Inflammatory macrophage treated with lipopolysaccharide for 1 hour (primary cell): ENCODE measurements at regions not wholly inside any gene's neighbourhood (a gene's known extent, or its start where the extent isn't known, plus 50 kb on each side); places are given as distances from the start of the nearest gene placed in this dataset.
"Not testable (repeated sequence)": the region's sequence is repeated elsewhere in the genome, so short reads cannot be mapped to it uniquely, and the experiment has no call there.

Experiments
- DNase-seq, 2 donors: peaks; one replicate each; pipeline ENCODE4 v3.0.0-alpha.2; 2020 to 2022

DNA sequence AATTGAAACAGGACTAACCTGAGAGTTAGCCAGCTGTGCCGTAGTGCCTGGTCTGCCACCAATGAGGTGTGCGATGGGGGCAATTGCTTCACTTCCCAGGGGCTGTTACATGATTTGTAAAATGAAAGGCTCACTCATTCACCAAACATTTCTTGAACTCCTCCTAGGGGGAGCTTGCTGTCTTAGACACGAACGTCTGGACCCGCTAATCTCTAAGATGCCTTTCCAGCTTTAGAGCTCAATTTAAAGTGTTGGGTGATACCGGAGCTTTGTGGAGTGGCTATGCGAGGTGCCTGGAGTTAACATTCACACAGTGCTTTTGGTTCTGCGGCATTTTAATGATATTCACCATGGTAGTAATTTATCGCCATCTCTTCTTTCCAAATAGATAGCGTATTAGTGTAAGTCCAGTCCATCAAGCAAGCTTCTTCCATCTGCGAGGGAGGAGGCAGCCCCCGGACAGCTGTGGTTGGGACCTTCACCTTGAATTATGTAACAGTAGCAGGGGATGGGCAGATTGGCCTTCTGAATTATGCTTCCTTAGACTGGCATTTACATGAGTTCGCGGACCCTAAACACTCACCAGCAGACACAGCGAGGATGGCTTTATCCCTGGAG is 179.9 kb downstream of the ADSS2 start:
- DNase-seq, result no peak

- peak; percentile 65 to 92 for DNase-seq
Measured at GRCh38 chr1:244272471-244273261, 179.0 kb downstream of the ADSS2 start.

- DNase-seq, result no peak
Measured at GRCh38 chr1:244273262-244273844, 178.4 kb downstream of the ADSS2 start.

DNA sequence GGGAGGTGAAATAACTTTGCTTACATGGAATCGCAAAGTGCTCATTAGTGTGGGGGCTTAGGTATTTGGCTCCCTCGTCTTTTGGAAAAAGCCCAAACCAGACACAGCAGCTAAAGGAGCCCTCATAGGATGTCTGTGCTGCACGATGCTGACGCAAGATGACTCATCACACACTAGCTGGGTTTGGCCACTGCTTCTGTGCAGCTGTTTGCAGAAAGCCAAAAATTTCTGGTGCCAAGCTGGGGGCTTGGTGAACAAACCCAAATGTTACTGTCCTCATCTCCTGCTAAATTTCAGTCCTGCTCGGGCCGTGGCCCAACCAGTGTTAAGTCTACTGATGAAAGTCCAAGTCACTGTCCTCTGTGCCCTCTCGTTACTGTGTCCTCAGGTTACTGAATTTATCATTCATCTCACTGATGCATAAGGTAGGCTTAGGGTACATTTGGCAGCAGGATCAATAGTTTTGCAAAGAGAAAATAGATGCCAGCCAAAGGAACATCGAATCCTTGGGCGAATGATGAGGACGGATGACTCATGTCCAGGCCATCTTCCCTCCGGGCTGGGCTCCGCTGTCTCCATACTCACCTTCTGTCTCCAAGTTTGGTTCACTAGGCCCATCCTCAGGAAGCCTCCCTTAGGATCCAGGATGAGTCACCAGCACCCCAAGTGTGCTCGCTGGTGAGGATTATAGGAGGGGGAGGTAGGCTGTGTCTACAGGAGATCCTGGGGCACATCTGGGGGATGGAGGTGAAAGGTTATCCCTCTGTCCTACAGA is 177.7 kb downstream of the ADSS2 start:
- peak; percentile 51 to 57 for DNase-seq

- no peak for DNase-seq
Measured at GRCh38 chr1:244276646-244277045, 175.1 kb downstream of the ADSS2 start.

- no peak for DNase-seq
Measured at GRCh38 chr1:244280201-244280600, 171.5 kb downstream of the ADSS2 start.

DNA sequence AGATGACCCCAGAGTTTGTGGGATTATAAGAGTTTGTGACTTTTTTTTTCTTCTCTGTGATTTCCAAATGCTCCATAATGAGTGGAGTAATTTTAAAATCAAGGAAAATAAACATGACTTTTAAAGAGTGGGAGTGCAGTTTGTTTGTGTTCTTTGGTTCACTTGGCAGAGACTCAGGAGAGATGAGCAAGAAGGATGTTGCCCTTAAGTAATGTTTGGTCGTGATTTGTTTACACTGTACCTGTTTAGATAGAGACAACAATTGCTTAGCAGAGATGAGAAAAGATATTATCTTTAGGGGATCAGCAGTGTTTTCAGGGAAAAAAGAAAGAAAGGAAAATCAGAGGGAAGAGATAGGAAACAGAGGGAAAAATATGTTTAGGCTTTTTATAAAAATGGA is 170.8 kb downstream of the ADSS2 start:
- DNase-seq, result no peak

GRCh38 chr1:244283772-244284171 is 167.9 kb downstream of the ADSS2 start:
- DNase-seq, result no peak

GRCh38 chr1:244284641-244285156 is 167.0 kb downstream of the ADSS2 start:
- no peak for DNase-seq

GRCh38 chr1:244286341-244286740 is 165.4 kb downstream of the ADSS2 start:
- DNase-seq, result no peak

DNA sequence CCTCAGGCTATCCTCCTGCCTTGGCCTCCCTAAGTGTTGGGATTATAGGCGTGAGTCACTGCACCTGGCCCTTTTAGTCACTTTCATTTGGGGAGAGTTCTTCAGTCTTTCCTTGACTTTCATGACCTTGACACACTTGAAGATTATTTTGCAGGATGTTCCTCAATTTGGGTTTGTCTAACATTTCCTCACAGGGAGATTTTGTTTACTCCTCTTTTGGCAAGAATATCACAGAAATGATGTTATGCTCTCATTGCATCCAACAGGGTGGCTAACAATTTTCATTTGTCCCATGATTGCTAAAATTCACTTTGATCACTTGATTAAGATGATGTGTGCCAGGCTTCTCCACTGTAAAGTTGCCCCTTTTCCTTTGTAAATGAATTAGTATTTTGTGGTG is 164.0 kb downstream of the ADSS2 start:
- DNase-seq, result peak; percentile 53 to 84

- no peak for DNase-seq
Measured at GRCh38 chr1:244288663-244289062, 163.0 kb downstream of the ADSS2 start.

- no peak for DNase-seq
Measured at GRCh38 chr1:244289991-244290785, 161.5 kb downstream of the ADSS2 start.

- no peak for DNase-seq
Measured at GRCh38 chr1:244291236-244292201, 160.2 kb downstream of the ADSS2 start.

GRCh38 chr1:244294599-244295224 is 157.0 kb downstream of the ADSS2 start:
- DNase-seq, result no peak

DNA sequence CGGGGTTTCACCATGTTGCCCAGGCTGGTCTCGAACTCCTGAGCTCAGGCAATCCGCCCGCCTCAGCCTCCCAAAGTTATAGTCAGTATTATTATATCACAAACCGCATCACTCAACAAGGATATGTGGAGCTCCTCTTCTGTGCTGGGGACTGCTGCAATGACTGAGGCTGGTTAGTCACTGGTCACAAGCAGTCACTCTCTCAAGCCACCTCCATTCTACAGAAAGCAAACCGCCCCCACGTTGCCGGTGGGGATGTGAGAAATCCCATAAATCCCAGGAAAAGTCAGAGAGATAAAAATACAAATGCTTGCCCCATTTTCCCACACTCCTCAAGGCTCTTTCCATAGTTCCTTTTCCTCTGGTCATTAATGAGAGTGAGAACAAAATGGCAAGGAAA is 155.7 kb downstream of the ADSS2 start:
- DNase-seq, result peak; percentile 66 to 91

- peak; percentile 50 to 91 for DNase-seq
Measured at GRCh38 chr1:244296447-244296846, 155.3 kb downstream of the ADSS2 start.

DNA sequence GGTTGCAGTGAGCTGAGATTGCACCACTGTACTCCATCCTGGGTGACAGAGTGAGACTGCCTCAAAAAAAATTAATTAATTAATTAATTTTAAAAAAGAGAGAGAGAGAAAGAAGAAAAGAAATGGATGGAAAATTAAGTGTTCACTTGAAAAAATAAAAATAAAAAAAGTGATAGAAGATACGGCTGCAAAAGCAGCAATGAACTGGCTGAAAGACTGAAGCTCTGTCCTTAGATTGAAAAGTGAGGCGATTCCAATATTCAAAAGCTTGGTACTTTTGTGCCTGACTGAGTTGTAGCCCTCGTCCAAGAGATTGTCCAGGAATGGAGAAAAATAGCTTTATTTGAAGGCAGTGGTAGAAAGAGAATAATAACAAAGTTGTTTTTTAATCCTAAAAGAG is 154.6 kb downstream of the ADSS2 start:
- DNase-seq, result no peak

DNA sequence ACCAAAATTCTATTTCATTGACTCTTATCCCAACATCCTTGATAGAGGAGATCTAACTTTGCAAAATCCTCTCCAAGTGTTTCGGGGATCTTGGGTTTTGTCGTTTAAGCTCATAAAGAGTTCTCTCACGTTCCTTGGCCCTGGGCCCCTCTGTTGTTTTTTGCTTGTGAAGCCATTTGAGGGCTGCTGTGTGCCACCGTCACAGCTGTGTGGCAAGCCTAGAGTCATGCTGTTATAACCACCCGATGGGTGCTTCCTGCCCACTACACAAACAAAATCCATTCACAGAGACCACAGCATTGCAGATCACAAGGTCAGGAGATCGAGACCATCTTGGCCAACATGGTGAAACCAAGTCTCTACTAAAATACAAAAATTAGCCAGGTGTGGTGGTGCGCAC is 154.1 kb downstream of the ADSS2 start:
- no peak for DNase-seq

DNA sequence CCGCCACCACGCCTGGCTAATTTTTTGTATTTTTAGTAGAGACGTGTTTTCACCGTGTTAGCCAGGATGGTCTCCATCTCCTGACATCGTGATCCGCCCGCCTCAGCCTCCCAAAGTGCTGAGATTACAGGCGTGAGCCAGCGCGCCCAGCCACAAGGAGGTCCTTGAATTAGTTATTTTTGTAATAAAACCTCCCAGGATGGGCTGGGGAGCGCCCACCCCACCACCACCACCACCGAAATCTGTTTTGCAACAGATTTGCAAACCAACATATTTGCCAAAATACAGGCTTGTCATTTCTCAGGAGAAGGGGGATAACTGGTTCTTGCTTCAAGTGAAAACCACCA is 151.7 kb downstream of the ADSS2 start:
- not testable (repeated sequence) for DNase-seq
